ENCODE measurements at regions not wholly inside any gene's neighbourhood (a gene's known extent, or its start where the extent isn't known, plus 50 kb on each side); places are given as distances from the start of the nearest gene placed in this dataset.

GRCh38 chr9:2243666-2244555 lies 228.8 kb downstream of the SMARCA2 start:
- no peaks in the 10 kb centered on the region for H3K36me3 ChIP-seq (ENCODE audit: insufficient read depth, low read length)
- peaks cover 25% of the 10 kb centered on the region for H3K4me1 ChIP-seq (ENCODE audit: insufficient read depth, low read length)
- H3K9me3 ChIP-seq (ENCODE audit: low read length) = peaks cover 3% of the 10 kb centered on the region
- no peaks in the 10 kb centered on the region for H3K27me3 ChIP-seq (ENCODE audit: insufficient read depth, low read length)
- H3K4me3 ChIP-seq (ENCODE audit: low read length) = no peak overlapping the region
- no peak overlapping the region for H2AFZ ChIP-seq (ENCODE audit: low read depth, low read length)

GRCh38 chr9:2247340-2247739 lies 232.2 kb downstream of the SMARCA2 start:
- no peaks in the 10 kb centered on the region for H3K27me3 ChIP-seq (ENCODE audit: insufficient read depth, low read length)
- no peak overlapping the region for H2AFZ ChIP-seq (ENCODE audit: low read depth, low read length)
- H3K4me1 ChIP-seq (ENCODE audit: insufficient read depth, low read length) = peaks cover 14% of the 10 kb centered on the region
- H3K36me3 ChIP-seq (ENCODE audit: insufficient read depth, low read length) = no peaks in the 10 kb centered on the region
- H3K4me3 ChIP-seq (ENCODE audit: low read length) = no peak overlapping the region
- H3K9me3 ChIP-seq (ENCODE audit: low read length) = peaks cover 3% of the 10 kb centered on the region

GRCh38 chr9:2248768-2249265 lies 233.7 kb downstream of the SMARCA2 start:
- Histone ChIP-seq H3K36me3 (ENCODE audit: insufficient read depth, low read length) (no peaks in the 10 kb centered on the region), H2AFZ (ENCODE audit: low read depth, low read length) (no peak overlapping the region), H3K4me3 (ENCODE audit: low read length) (no peak overlapping the region), H3K27me3 (ENCODE audit: insufficient read depth, low read length) (no peaks in the 10 kb centered on the region), H3K9me3 (ENCODE audit: low read length) (peaks cover 3% of the 10 kb centered on the region), H3K4me1 (ENCODE audit: insufficient read depth, low read length) (peaks cover 8% of the 10 kb centered on the region)

GRCh38 chr9:2253636-2254580 lies 238.8 kb downstream of the SMARCA2 start:
- H3K9me3 ChIP-seq (ENCODE audit: low read length) = no peaks in the 10 kb centered on the region
- no peak overlapping the region for H3K4me3 ChIP-seq (ENCODE audit: low read length)
- H3K36me3 ChIP-seq (ENCODE audit: insufficient read depth, low read length) = no peaks in the 10 kb centered on the region
- H2AFZ ChIP-seq (ENCODE audit: low read depth, low read length) = no peak overlapping the region
- H3K4me1 ChIP-seq (ENCODE audit: insufficient read depth, low read length) = peaks cover 17% of the 10 kb centered on the region
- H3K27me3 ChIP-seq (ENCODE audit: insufficient read depth, low read length) = no peaks in the 10 kb centered on the region

GRCh38 chr9:2255128-2255527 lies 240.0 kb downstream of the SMARCA2 start:
- peaks cover 13% of the 10 kb centered on the region for H3K4me1 ChIP-seq (ENCODE audit: insufficient read depth, low read length)
- no peaks in the 10 kb centered on the region for H3K9me3 ChIP-seq (ENCODE audit: low read length)
- H3K36me3 ChIP-seq (ENCODE audit: insufficient read depth, low read length) = no peaks in the 10 kb centered on the region
- H2AFZ ChIP-seq (ENCODE audit: low read depth, low read length) = no peak overlapping the region
- no peak overlapping the region for H3K4me3 ChIP-seq (ENCODE audit: low read length)
- H3K27me3 ChIP-seq (ENCODE audit: insufficient read depth, low read length) = no peaks in the 10 kb centered on the region

- H3K4me3 ChIP-seq (ENCODE audit: low read length) = no peak overlapping the region
Observed at GRCh38 chr9:2257248-2257929, 242.2 kb downstream of the SMARCA2 start.

GRCh38 chr9:2260417-2261306 lies 245.5 kb downstream of the SMARCA2 start:
- Histone ChIP-seq H3K27me3 (ENCODE audit: insufficient read depth, low read length) (no peaks in the 10 kb centered on the region), H3K4me1 (ENCODE audit: insufficient read depth, low read length) (peaks cover 8% of the 10 kb centered on the region), H3K4me3 (ENCODE audit: low read length) (no peak overlapping the region), H3K36me3 (ENCODE audit: insufficient read depth, low read length) (no peaks in the 10 kb centered on the region), H2AFZ (ENCODE audit: low read depth, low read length) (peak overlapping the region; percentile 14), H3K9me3 (ENCODE audit: low read length) (no peaks in the 10 kb centered on the region)

More at GRCh38 chr9:2257248-2257929, 242.2 kb downstream of the SMARCA2 start:
- H3K9me3 ChIP-seq (ENCODE audit: low read length) = no peaks in the 10 kb centered on the region
- H3K36me3 ChIP-seq (ENCODE audit: insufficient read depth, low read length) = no peaks in the 10 kb centered on the region
- no peak overlapping the region for H2AFZ ChIP-seq (ENCODE audit: low read depth, low read length)
- H3K4me1 ChIP-seq (ENCODE audit: insufficient read depth, low read length) = peaks cover 18% of the 10 kb centered on the region
- no peaks in the 10 kb centered on the region for H3K27me3 ChIP-seq (ENCODE audit: insufficient read depth, low read length)

GRCh38 chr9:2261421-2262103 lies 246.4 kb downstream of the SMARCA2 start:
- Histone ChIP-seq H3K36me3 (ENCODE audit: insufficient read depth, low read length) (no peaks in the 10 kb centered on the region), H2AFZ (ENCODE audit: low read depth, low read length) (no peak overlapping the region), H3K9me3 (ENCODE audit: low read length) (no peaks in the 10 kb centered on the region), H3K4me1 (ENCODE audit: insufficient read depth, low read length) (peaks cover 8% of the 10 kb centered on the region), H3K4me3 (ENCODE audit: low read length) (no peak overlapping the region), H3K27me3 (ENCODE audit: insufficient read depth, low read length) (no peaks in the 10 kb centered on the region)

GRCh38 chr9:2262386-2263071 lies 247.4 kb downstream of the SMARCA2 start:
- Histone ChIP-seq H3K27me3 (ENCODE audit: insufficient read depth, low read length) (no peaks in the 10 kb centered on the region), H3K4me1 (ENCODE audit: insufficient read depth, low read length) (peaks cover 8% of the 10 kb centered on the region), H2AFZ (ENCODE audit: low read depth, low read length) (no peak overlapping the region), H3K36me3 (ENCODE audit: insufficient read depth, low read length) (no peaks in the 10 kb centered on the region), H3K4me3 (ENCODE audit: low read length) (no peak overlapping the region), H3K9me3 (ENCODE audit: low read length) (no peaks in the 10 kb centered on the region)

- no peaks in the 10 kb centered on the region for H3K36me3 ChIP-seq (ENCODE audit: insufficient read depth, low read length)
- no peak overlapping the region for H2AFZ ChIP-seq (ENCODE audit: low read depth, low read length)
- no peaks in the 10 kb centered on the region for H3K9me3 ChIP-seq (ENCODE audit: low read length)
- H3K27me3 ChIP-seq (ENCODE audit: insufficient read depth, low read length) = no peaks in the 10 kb centered on the region
- no peak overlapping the region for H3K4me3 ChIP-seq (ENCODE audit: low read length)
- H3K4me1 ChIP-seq (ENCODE audit: insufficient read depth, low read length) = peaks cover 10% of the 10 kb centered on the region
Observed at GRCh38 chr9:2263111-2263510, 248.0 kb downstream of the SMARCA2 start.

- Histone ChIP-seq H3K27me3 (ENCODE audit: insufficient read depth, low read length) (no peaks in the 10 kb centered on the region), H2AFZ (ENCODE audit: low read depth, low read length) (no peak overlapping the region), H3K9me3 (ENCODE audit: low read length) (no peaks in the 10 kb centered on the region), H3K4me1 (ENCODE audit: insufficient read depth, low read length) (peaks cover 10% of the 10 kb centered on the region), H3K36me3 (ENCODE audit: insufficient read depth, low read length) (no peaks in the 10 kb centered on the region), H3K4me3 (ENCODE audit: low read length) (no peak overlapping the region)
Observed at GRCh38 chr9:2263665-2264064, 248.5 kb downstream of the SMARCA2 start.
